Thoracic aorta (tissue), 2 donors: ENCODE measurements at regions not wholly inside any gene's neighbourhood (a gene's known extent, or its start where the extent isn't known, plus 50 kb on each side); places are given as distances from the start of the nearest gene placed in this dataset.

Source experiments
- ATAC-seq: fragments of 150-250 bp; one replicate; pipeline ENCODE4 v1.8.0; 2017; ENCODE audit warnings: low read depth; ENCODE audit not compliant: insufficient number of reproducible peaks, low FRiP score
- DNase-seq: peaks from one replicate; pipeline ENCODE4 v3.0.0-alpha.2; 2020; ENCODE audit warnings: low spot score
- H3K27ac ChIP-seq, 2 donors: fragments of 200-600 bp; sonication (generic); 1 replicate in 1 of 2; 2 replicates in 1 of 2; pipeline ENCODE4 v1.5.1; 2016; ENCODE audit warnings: mild to moderate bottlenecking in 2 of 2, moderate library complexity in 2 of 2
- H3K27me3 ChIP-seq: fragments of 200-600 bp; sonication (generic); replicated peaks from 2 replicates; pipeline ENCODE4 v1.6.0; 2016; ENCODE audit warnings: mild to moderate bottlenecking; ENCODE audit not compliant: insufficient read depth
- H3K36me3 ChIP-seq: fragments of 200-600 bp; sonication (generic); one replicate; pipeline ENCODE4 v1.5.1; 2016
- H3K4me1 ChIP-seq, 2 donors: fragments of 200-600 bp; sonication (generic); 1 replicate in 1 of 2; 2 replicates in 1 of 2; pipeline versions ENCODE4 v1.5.1 to v1.6.0; 2016; ENCODE audit warnings: low read depth in 2 of 2, mild to moderate bottlenecking in 1 of 2; ENCODE audit not compliant: control insufficient read depth in 1 of 2
- H3K4me3 ChIP-seq: fragments of 200-600 bp; sonication (generic); 2 replicates; pipeline ENCODE4 v1.5.1; 2016; ENCODE audit warnings: mild to moderate bottlenecking
- H3K9me3 ChIP-seq: fragments of 200-600 bp; sonication (generic); 2 replicates; pipeline ENCODE4 v1.5.1; 2016
- TF ChIP-seq, protein P1 (sequence below): fragments of 200-600 bp; sonication (generic); IDR thresholded peaks from one replicate; pipeline ENCODE4 v1.5.1; 2019; ENCODE audit warnings: antibody characterized with exemption

DNA sequence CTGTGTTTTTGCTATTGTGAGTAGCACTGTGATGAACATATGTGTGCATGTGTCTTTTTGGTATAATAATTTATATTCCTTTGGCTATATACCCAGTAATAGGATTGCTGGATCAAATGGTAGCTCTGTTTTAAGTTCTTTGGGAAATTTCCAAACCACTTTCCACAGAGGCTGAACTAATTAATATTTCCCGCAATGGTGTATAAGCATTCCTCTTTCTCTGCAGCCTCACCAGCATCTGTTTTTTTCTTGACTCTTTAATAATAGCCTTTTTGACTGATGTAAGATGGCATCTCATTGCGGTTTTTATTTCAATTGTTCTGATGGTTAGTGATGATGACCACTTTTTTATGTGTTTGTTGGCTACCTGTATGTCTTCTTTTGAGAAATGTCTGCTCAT is 247.7 kb upstream of the NDST3 start:
- H3K4me3 ChIP-seq: no peak overlapping the region
- TF ChIP-seq, protein P1, sequence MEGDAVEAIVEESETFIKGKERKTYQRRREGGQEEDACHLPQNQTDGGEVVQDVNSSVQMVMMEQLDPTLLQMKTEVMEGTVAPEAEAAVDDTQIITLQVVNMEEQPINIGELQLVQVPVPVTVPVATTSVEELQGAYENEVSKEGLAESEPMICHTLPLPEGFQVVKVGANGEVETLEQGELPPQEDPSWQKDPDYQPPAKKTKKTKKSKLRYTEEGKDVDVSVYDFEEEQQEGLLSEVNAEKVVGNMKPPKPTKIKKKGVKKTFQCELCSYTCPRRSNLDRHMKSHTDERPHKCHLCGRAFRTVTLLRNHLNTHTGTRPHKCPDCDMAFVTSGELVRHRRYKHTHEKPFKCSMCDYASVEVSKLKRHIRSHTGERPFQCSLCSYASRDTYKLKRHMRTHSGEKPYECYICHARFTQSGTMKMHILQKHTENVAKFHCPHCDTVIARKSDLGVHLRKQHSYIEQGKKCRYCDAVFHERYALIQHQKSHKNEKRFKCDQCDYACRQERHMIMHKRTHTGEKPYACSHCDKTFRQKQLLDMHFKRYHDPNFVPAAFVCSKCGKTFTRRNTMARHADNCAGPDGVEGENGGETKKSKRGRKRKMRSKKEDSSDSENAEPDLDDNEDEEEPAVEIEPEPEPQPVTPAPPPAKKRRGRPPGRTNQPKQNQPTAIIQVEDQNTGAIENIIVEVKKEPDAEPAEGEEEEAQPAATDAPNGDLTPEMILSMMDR: no peak
- H3K36me3 ChIP-seq: no peaks in the 10 kb centered on the region
- no peaks in the 10 kb centered on the region for H3K27me3 ChIP-seq
- DNase-seq: no peak
- H3K9me3 ChIP-seq: no peaks in the 10 kb centered on the region
- ATAC-seq: no peak
- no peak overlapping the region for H3K27ac ChIP-seq
- no peaks in the 10 kb centered on the region for H3K4me1 ChIP-seq

DNA sequence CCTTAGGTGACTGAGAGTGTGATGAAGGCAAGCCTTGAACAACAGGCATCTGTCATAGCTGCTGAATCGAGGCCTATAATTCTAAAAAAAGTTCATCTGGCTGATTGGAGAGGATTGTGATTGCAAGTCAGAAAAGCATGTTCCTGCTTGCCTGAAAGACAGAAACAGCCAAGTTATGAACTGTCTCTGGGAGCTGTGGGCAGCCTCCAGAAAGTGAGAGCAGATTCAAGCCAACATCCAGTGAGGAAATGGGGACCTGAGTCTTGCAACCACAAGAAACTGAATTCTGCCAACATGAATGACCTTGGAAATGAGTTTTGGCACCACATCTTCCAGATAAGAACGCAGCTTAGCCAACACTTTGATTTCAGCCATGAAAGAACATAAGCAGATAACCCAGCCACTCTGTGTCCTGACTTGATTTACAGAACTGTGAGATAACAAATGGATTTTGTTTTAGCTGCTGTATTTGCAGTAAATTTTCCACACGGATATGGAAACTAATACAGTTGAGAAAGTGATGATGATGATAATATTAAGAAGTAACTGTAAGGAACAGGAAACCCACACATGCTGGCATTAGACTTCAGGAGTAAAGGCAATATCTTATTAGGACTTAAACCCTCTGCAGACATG is 240.3 kb upstream of the NDST3 start:
- H3K27ac ChIP-seq: no peak overlapping the region
- ATAC-seq: no peak
- TF ChIP-seq, protein P1: no peak
- H3K4me1 ChIP-seq: no peaks in the 10 kb centered on the region
- no peaks in the 10 kb centered on the region for H3K9me3 ChIP-seq
- no peak overlapping the region for H3K4me3 ChIP-seq
- H3K27me3 ChIP-seq: no peaks in the 10 kb centered on the region
- no peaks in the 10 kb centered on the region for H3K36me3 ChIP-seq
- DNase-seq: no peak

DNA sequence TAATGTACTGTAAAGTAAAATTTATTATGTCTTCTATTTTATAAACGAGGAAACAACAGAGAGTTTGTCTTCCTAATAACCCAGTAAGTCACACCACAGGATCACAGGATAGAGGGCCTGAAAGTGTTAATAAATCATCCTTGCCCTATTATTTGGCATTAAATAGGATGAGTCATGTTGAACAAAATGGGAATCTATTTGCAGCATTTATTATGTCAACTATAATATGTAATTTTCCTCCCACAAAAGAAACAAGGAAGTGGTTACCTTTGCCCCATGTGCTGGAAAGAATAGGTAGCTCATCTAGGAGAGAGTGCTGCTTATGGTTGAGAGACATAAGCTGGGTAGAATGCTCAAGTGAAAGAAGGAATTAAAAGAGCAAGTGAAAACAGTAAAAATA is 237.6 kb upstream of the NDST3 start:
- DNase-seq: no peak
- Histone ChIP-seq H3K27ac (no peak overlapping the region), H3K4me1 (no peaks in the 10 kb centered on the region), H3K36me3 (no peaks in the 10 kb centered on the region), H3K9me3 (no peaks in the 10 kb centered on the region), H3K4me3 (no peak overlapping the region), H3K27me3 (no peaks in the 10 kb centered on the region)
- TF ChIP-seq, protein P1: no peak
- ATAC-seq: no peak

DNA sequence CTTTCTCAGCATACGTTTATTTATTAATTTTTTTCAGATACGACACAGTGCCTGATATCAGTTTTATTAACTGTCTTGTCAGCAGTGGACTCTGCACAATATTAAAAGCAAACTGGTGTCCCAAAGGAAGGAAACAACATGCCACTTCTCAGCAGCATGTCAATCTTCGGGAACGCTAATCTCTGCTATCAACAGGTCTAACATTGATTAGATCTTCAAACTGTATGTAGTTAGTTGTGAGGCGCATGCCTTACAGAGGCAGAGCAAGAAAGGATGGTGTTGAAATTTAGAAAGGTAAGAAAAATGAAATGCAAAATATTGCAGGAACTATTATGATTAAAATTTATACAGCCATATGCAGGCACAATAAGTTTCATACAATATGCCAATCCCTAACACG is 233.7 kb upstream of the NDST3 start:
- no peaks in the 10 kb centered on the region for H3K36me3 ChIP-seq
- no peaks in the 10 kb centered on the region for H3K27me3 ChIP-seq
- no peaks in the 10 kb centered on the region for H3K9me3 ChIP-seq
- no peaks in the 10 kb centered on the region for H3K4me1 ChIP-seq
- no peak for ATAC-seq
- no peak for DNase-seq
- H3K4me3 ChIP-seq: no peak overlapping the region
- H3K27ac ChIP-seq: no peak overlapping the region
- TF ChIP-seq, protein P1: no peak

DNA sequence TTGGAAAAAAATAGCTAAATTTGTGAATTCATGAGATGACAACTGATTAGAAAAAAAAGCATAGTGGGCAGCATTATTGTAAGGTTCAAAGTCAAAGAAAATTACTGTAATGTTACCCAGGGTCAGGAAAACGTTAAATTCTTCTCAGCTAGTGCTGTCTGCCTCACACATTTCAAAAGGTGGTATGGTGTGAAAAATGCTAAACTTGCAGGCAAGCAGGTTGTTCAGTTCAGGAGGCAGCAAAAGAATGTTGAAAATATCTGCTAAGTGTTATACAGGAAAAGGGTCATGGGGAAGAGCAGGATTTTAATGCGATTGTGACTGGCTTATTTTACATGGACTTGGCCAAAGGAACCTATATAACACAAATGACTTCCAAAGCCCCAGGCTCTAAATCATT is 232.5 kb upstream of the NDST3 start:
- no peak for ATAC-seq
- H3K4me1 ChIP-seq: no peaks in the 10 kb centered on the region
- no peaks in the 10 kb centered on the region for H3K36me3 ChIP-seq
- H3K27me3 ChIP-seq: no peaks in the 10 kb centered on the region
- no peaks in the 10 kb centered on the region for H3K9me3 ChIP-seq
- H3K27ac ChIP-seq: no peak overlapping the region
- TF ChIP-seq, protein P1: no peak
- H3K4me3 ChIP-seq: no peak overlapping the region
- no peak for DNase-seq
